ENCODE measurements at regions not wholly inside any gene's neighbourhood (a gene's known extent, or its start where the extent isn't known, plus 50 kb on each side); places are given as distances from the start of the nearest gene placed in this dataset.

DNA sequence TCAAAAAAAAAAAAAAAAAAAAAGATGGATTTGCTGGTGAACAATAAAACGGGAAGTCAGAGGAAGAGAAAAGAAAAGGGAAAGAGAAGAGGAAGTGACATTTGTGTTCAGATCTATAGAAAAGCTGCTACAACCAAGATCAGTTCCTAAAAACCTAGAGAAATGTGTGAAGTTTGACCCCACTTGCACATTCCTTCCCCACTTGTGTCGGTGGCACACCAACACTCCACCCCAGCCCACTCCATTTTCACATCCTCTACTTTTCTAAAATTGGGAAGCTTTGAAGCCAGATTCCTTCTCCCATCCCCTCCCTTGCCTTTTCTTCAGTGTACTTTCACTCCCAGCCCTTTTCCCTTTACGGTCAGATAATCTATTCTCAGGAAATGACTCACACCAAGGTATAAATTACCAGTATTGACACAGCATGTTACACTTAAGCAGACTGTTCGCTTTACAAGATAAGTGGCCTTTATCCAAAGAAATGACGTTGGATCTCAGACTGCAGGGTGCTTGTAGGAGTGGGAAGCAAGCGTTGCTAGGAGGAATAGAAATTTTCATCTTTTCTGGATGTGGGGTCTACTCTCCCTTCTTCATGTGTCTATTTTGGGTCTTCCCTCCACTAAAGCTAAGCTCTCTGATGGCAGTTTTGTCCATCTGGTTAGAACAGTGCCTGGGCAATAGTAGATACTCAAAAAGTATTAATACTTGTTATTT, 92.5 kb upstream of the ADGRF1 start (continued):
- TF ChIP-seq ZNF18 (CRISPR knock-in tag; IDR thresholded peaks at IDR 0.05; ENCODE audit: insufficient replicate concordance): peak; percentile 62
- peak; percentile 60 for TF ChIP-seq HNRNPK (IDR thresholded peaks at IDR 0.05; ENCODE audit: low read depth, low read length, poor library complexity, severe bottlenecking)
- TF ChIP-seq IKZF1 (IDR thresholded peaks at IDR 0.05): no peak
- peak; percentile 77; the same call in 1 of the 2 replicates for TF ChIP-seq IRF2 (CRISPR knock-in tag; IDR thresholded peaks at IDR 0.05)
- TF ChIP-seq ZNF224 (CRISPR knock-in tag; IDR thresholded peaks at IDR 0.05): no peak
- no peak for TF ChIP-seq FOXP1 (IDR thresholded peaks at IDR 0.05)
- peak; percentile 70 for TF ChIP-seq FOXP1 (CRISPR knock-in tag; IDR thresholded peaks at IDR 0.05)
- TF ChIP-seq MBNL3 (CRISPR knock-in tag; conservative IDR thresholded peaks at IDR 0.05): no peak
- TF ChIP-seq RAD21 (CRISPR knock-in tag; IDR thresholded peaks at IDR 0.05): no peak
- TF ChIP-seq NFYB (CRISPR knock-in tag; IDR thresholded peaks at IDR 0.05): no peak
- peak; percentile 70 for TF ChIP-seq GFI1 (CRISPR knock-in tag; IDR thresholded peaks at IDR 0.05; ENCODE audit: borderline replicate concordance)
- no peak for TF ChIP-seq SRSF1 (optimal IDR thresholded peaks at IDR 0.05; ENCODE audit: low read depth, low read length)
- no peak for TF ChIP-seq TAF15 (IDR thresholded peaks at IDR 0.05; ENCODE audit: low read depth, low read length, poor library complexity, severe bottlenecking)
- TF ChIP-seq, protein P1, sequence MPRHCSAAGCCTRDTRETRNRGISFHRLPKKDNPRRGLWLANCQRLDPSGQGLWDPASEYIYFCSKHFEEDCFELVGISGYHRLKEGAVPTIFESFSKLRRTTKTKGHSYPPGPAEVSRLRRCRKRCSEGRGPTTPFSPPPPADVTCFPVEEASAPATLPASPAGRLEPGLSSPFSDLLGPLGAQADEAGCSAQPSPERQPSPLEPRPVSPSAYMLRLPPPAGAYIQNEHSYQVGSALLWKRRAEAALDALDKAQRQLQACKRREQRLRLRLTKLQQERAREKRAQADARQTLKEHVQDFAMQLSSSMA (CRISPR knock-in tag; IDR thresholded peaks at IDR 0.05): no peak
- peak; percentile 36 for TF ChIP-seq TEAD3 (CRISPR knock-in tag; optimal IDR thresholded peaks at IDR 0.05; ENCODE audit: borderline replicate concordance)
- TF ChIP-seq DPF2 (CRISPR knock-in tag; IDR thresholded peaks at IDR 0.05; ENCODE audit: borderline replicate concordance, low read depth): peak; percentile 81
- TF ChIP-seq ZNF75D (CRISPR knock-in tag; IDR thresholded peaks at IDR 0.05; ENCODE audit: borderline replicate concordance): no peak
- TF ChIP-seq TOE1 (CRISPR knock-in tag; IDR thresholded peaks at IDR 0.05): no peak
- no peak for TF ChIP-seq NCOR1 (IDR thresholded peaks at IDR 0.05; ENCODE audit: borderline replicate concordance, low read length)
- no peak for TF ChIP-seq ZBTB7A (CRISPR knock-in tag; IDR thresholded peaks at IDR 0.05)
- TF ChIP-seq, protein P2, sequence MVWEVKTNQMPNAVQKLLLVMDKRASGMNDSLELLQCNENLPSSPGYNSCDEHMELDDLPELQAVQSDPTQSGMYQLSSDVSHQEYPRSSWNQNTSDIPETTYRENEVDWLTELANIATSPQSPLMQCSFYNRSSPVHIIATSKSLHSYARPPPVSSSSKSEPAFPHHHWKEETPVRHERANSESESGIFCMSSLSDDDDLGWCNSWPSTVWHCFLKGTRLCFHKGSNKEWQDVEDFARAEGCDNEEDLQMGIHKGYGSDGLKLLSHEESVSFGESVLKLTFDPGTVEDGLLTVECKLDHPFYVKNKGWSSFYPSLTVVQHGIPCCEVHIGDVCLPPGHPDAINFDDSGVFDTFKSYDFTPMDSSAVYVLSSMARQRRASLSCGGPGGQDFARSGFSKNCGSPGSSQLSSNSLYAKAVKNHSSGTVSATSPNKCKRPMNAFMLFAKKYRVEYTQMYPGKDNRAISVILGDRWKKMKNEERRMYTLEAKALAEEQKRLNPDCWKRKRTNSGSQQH (CRISPR knock-in tag; IDR thresholded peaks at IDR 0.05; ENCODE audit: low read depth): no peak
- no peak for TF ChIP-seq CENPX (CRISPR knock-in tag; IDR thresholded peaks at IDR 0.05)
- no peak for TF ChIP-seq ZNF17 (CRISPR knock-in tag; IDR thresholded peaks at IDR 0.05)
- TF ChIP-seq ONECUT2 (CRISPR knock-in tag; IDR thresholded peaks at IDR 0.05): 0 out of 2 replicates have a peak, but pooled peaks have one; percentile 23
- 0 out of 2 replicates have a peak, but pooled peaks have one; percentile 30 for TF ChIP-seq ZBED4 (CRISPR knock-in tag; IDR thresholded peaks at IDR 0.05; ENCODE audit: borderline replicate concordance)
